ENCODE measurements at regions not wholly inside any gene's neighbourhood (a gene's known extent, or its start where the extent isn't known, plus 50 kb on each side); places are given as distances from the start of the nearest gene placed in this dataset.

DNA sequence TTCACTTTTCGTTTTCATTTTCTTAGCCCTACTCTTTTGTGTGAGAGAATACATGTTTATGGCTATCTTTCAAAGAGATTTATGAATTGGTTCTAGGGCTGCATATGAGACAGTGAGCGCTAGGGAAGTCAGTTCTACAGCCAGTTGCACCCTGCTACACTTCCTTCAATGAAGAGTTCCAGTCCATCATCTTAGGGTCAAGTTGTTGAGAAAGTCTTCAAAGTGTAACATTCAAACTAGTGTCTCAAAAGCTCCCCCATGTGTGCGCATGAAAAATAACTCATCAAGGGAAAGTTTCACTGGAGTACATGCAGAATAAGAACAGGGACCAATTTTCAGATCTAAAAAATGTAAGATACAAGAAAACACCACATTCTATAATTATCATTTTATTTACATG, 317.2 kb downstream of the DEPDC1B start:
- no peaks in the 10 kb centered on the region for H3K36me3 ChIP-seq (ENCODE audit: control insufficient read depth, insufficient read depth, low read length)
- no peak overlapping the region for H3K4me3 ChIP-seq (ENCODE audit: low read length)
- no peak overlapping the region for H3K9ac ChIP-seq (ENCODE audit: low read length)
- H3K9me3 ChIP-seq (ENCODE audit: control insufficient read depth, low read length) = no peaks in the 10 kb centered on the region
- H3K27me3 ChIP-seq (ENCODE audit: control insufficient read depth, insufficient read depth, low read length) = no peaks in the 10 kb centered on the region
- no peaks in the 10 kb centered on the region for H3K4me1 ChIP-seq (ENCODE audit: control insufficient read depth, insufficient read depth, low read length)

- H3K9me3 ChIP-seq (ENCODE audit: control insufficient read depth, low read length) = no peaks in the 10 kb centered on the region
- no peak overlapping the region for H3K4me3 ChIP-seq (ENCODE audit: low read length)
- no peaks in the 10 kb centered on the region for H3K27me3 ChIP-seq (ENCODE audit: control insufficient read depth, insufficient read depth, low read length)
- H3K9ac ChIP-seq (ENCODE audit: low read length) = no peak overlapping the region
- H3K4me1 ChIP-seq (ENCODE audit: control insufficient read depth, insufficient read depth, low read length) = no peaks in the 10 kb centered on the region
- no peaks in the 10 kb centered on the region for H3K36me3 ChIP-seq (ENCODE audit: control insufficient read depth, insufficient read depth, low read length)
Measured at GRCh38 chr5:60379907-60380306, 320.1 kb downstream of the DEPDC1B start.

DNA sequence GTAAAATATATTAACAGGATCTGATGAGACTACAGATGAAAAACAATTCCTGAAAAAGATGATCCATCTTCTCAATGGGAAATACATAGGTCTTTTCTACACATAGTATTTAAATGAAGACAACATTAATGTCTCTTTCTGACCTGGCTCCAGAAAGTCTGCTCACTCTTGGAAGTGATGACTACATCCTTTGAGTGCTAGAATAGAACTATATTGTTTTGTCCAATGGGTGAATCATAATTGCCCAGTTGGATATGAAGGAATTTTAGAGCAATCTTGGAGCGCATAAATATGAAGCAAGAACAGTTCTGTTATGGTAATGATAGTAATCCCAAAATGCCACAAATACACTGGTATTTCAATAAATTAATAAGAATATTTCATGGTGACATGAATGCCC, 322.1 kb downstream of the DEPDC1B start:
- H3K36me3 ChIP-seq (ENCODE audit: control insufficient read depth, insufficient read depth, low read length) = no peaks in the 10 kb centered on the region

DNA sequence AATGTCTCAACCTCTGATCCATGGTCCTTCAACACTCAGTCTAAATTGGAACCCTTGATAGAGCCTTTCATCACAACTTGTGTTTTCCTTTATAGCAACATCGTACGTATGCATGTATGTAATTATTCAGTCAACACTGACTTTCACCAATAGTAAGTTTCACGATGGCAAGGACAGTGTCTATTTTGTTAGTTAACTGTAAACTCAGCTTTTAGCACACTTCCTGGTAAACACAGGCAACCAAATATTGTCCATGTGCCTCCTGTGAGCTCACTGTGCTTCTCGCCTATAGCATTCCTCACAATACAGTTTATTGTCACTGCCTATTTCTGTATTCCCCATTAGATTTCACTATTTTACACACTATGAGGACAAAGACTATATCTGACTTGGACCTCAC, 323.1 kb downstream of the DEPDC1B start:
- Histone ChIP-seq H3K9me3 (ENCODE audit: control insufficient read depth, low read length) (no peaks in the 10 kb centered on the region), H3K27me3 (ENCODE audit: control insufficient read depth, insufficient read depth, low read length) (no peaks in the 10 kb centered on the region), H3K4me3 (ENCODE audit: low read length) (no peak overlapping the region), H3K9ac (ENCODE audit: low read length) (no peak overlapping the region), H3K36me3 (ENCODE audit: control insufficient read depth, insufficient read depth, low read length) (no peaks in the 10 kb centered on the region), H3K4me1 (ENCODE audit: control insufficient read depth, insufficient read depth, low read length) (peaks cover 11% of the 10 kb centered on the region)

More for the DNA sequence above, 322.1 kb downstream of the DEPDC1B start:
- Histone ChIP-seq H3K27me3 (ENCODE audit: control insufficient read depth, insufficient read depth, low read length) (no peaks in the 10 kb centered on the region), H3K9ac (ENCODE audit: low read length) (no peak overlapping the region), H3K4me3 (ENCODE audit: low read length) (no peak overlapping the region), H3K4me1 (ENCODE audit: control insufficient read depth, insufficient read depth, low read length) (peaks cover 4% of the 10 kb centered on the region), H3K9me3 (ENCODE audit: control insufficient read depth, low read length) (no peaks in the 10 kb centered on the region)

- H3K9me3 ChIP-seq (ENCODE audit: control insufficient read depth, low read length) = no peaks in the 10 kb centered on the region
- peaks cover 16% of the 10 kb centered on the region for H3K4me1 ChIP-seq (ENCODE audit: control insufficient read depth, insufficient read depth, low read length)
- no peak overlapping the region for H3K4me3 ChIP-seq (ENCODE audit: low read length)
- no peaks in the 10 kb centered on the region for H3K36me3 ChIP-seq (ENCODE audit: control insufficient read depth, insufficient read depth, low read length)
- H3K9ac ChIP-seq (ENCODE audit: low read length) = no peak overlapping the region
- H3K27me3 ChIP-seq (ENCODE audit: control insufficient read depth, insufficient read depth, low read length) = no peaks in the 10 kb centered on the region
Measured at GRCh38 chr5:60374409-60374808, 325.6 kb downstream of the DEPDC1B start.

GRCh38 chr5:60372786-60373185, 327.2 kb downstream of the DEPDC1B start:
- no peaks in the 10 kb centered on the region for H3K9me3 ChIP-seq (ENCODE audit: control insufficient read depth, low read length)
- H3K27me3 ChIP-seq (ENCODE audit: control insufficient read depth, insufficient read depth, low read length) = no peaks in the 10 kb centered on the region
- no peak overlapping the region for H3K9ac ChIP-seq (ENCODE audit: low read length)
- H3K4me1 ChIP-seq (ENCODE audit: control insufficient read depth, insufficient read depth, low read length) = peaks cover 16% of the 10 kb centered on the region
- H3K36me3 ChIP-seq (ENCODE audit: control insufficient read depth, insufficient read depth, low read length) = no peaks in the 10 kb centered on the region
- H3K4me3 ChIP-seq (ENCODE audit: low read length) = no peak overlapping the region

DNA sequence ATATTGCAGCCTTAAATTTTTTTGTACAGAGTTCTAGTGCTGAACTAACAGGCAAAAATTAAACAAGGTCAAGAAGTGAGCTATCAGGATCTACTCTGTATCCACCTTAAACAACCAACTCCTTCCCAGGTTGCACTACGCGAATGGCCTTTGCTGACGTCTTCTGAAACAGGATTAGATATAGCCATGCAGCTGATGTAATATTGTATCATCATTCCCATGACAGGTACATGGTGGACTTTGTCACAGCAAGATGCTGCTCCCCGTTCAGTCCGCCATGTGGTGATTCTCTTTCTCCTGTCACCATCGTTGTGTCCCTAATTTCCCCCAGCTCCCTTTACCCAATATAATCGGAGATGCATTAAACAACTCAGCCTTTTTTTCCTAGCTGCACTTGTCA, 328.9 kb downstream of the DEPDC1B start:
- no peaks in the 10 kb centered on the region for H3K9me3 ChIP-seq (ENCODE audit: control insufficient read depth, low read length)

GRCh38 chr5:60370508-60370907, 329.5 kb downstream of the DEPDC1B start:
- Histone ChIP-seq H3K4me3 (ENCODE audit: low read length) (no peak overlapping the region), H3K4me1 (ENCODE audit: control insufficient read depth, insufficient read depth, low read length) (peaks cover 16% of the 10 kb centered on the region), H3K9me3 (ENCODE audit: control insufficient read depth, low read length) (no peaks in the 10 kb centered on the region), H3K36me3 (ENCODE audit: control insufficient read depth, insufficient read depth, low read length) (no peaks in the 10 kb centered on the region), H3K27me3 (ENCODE audit: control insufficient read depth, insufficient read depth, low read length) (no peaks in the 10 kb centered on the region), H3K9ac (ENCODE audit: low read length) (no peak overlapping the region)

More for the DNA sequence above, 328.9 kb downstream of the DEPDC1B start:
- no peaks in the 10 kb centered on the region for H3K36me3 ChIP-seq (ENCODE audit: control insufficient read depth, insufficient read depth, low read length)
- no peak overlapping the region for H3K9ac ChIP-seq (ENCODE audit: low read length)
- H3K4me3 ChIP-seq (ENCODE audit: low read length) = no peak overlapping the region
- H3K27me3 ChIP-seq (ENCODE audit: control insufficient read depth, insufficient read depth, low read length) = no peaks in the 10 kb centered on the region
- peaks cover 16% of the 10 kb centered on the region for H3K4me1 ChIP-seq (ENCODE audit: control insufficient read depth, insufficient read depth, low read length)

GRCh38 chr5:60369391-60369790, 330.6 kb downstream of the DEPDC1B start:
- Histone ChIP-seq H3K9ac (ENCODE audit: low read length) (no peak overlapping the region), H3K4me1 (ENCODE audit: control insufficient read depth, insufficient read depth, low read length) (peaks cover 16% of the 10 kb centered on the region), H3K27me3 (ENCODE audit: control insufficient read depth, insufficient read depth, low read length) (no peaks in the 10 kb centered on the region), H3K4me3 (ENCODE audit: low read length) (no peak overlapping the region), H3K9me3 (ENCODE audit: control insufficient read depth, low read length) (no peaks in the 10 kb centered on the region), H3K36me3 (ENCODE audit: control insufficient read depth, insufficient read depth, low read length) (no peaks in the 10 kb centered on the region)

- Histone ChIP-seq H3K9me3 (ENCODE audit: control insufficient read depth, low read length) (no peaks in the 10 kb centered on the region), H3K36me3 (ENCODE audit: control insufficient read depth, insufficient read depth, low read length) (no peaks in the 10 kb centered on the region), H3K27me3 (ENCODE audit: control insufficient read depth, insufficient read depth, low read length) (no peaks in the 10 kb centered on the region), H3K4me1 (ENCODE audit: control insufficient read depth, insufficient read depth, low read length) (peaks cover 13% of the 10 kb centered on the region), H3K4me3 (ENCODE audit: low read length) (no peak overlapping the region), H3K9ac (ENCODE audit: low read length) (no peak overlapping the region)
Measured at GRCh38 chr5:60368100-60368499, 331.9 kb downstream of the DEPDC1B start.

DNA sequence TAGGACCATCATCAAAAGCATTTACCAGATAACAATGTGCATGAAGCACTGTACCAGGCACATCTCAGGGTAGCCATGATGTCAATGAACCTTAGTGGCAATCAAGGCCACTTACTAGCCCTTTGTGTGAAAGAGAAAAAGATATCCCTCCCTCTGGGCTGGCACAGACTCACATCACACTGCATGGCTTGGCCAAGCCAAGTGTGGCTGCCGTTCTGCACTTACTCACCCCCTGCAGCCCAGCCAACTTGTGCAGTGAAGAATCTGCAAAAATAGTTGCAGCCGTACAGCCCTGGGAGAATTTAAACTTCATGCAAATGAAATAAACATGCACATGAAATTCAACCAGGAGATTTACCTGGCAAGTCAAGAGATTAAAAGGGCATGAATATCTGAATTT, 333.5 kb downstream of the DEPDC1B start:
- Histone ChIP-seq H3K9ac (ENCODE audit: low read length) (no peak overlapping the region), H3K27me3 (ENCODE audit: control insufficient read depth, insufficient read depth, low read length) (no peaks in the 10 kb centered on the region), H3K4me1 (ENCODE audit: control insufficient read depth, insufficient read depth, low read length) (peaks cover 5% of the 10 kb centered on the region), H3K4me3 (ENCODE audit: low read length) (no peak overlapping the region), H3K9me3 (ENCODE audit: control insufficient read depth, low read length) (no peaks in the 10 kb centered on the region), H3K36me3 (ENCODE audit: control insufficient read depth, insufficient read depth, low read length) (no peaks in the 10 kb centered on the region)

DNA sequence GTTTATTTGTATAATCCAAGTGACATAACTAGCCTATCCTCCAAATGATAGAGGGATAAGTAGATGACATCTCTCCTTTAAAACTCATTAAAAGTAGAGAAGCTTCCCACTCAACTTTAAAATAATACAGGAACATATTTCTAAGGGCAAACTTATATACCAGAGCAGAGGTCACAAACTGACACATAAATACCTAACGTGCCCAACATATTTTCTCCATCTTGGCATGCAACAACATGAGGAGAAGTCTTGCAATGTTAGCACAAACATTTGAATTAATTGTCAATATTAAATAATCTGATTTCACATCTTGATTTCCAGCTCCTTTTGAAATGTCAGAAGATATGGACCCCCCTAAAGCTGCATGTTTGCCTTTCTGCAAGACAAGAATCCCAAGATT, 335.0 kb downstream of the DEPDC1B start:
- Histone ChIP-seq H3K27me3 (ENCODE audit: control insufficient read depth, insufficient read depth, low read length) (no peaks in the 10 kb centered on the region), H3K9ac (ENCODE audit: low read length) (no peak overlapping the region), H3K36me3 (ENCODE audit: control insufficient read depth, insufficient read depth, low read length) (no peaks in the 10 kb centered on the region), H3K4me1 (ENCODE audit: control insufficient read depth, insufficient read depth, low read length) (no peaks in the 10 kb centered on the region), H3K4me3 (ENCODE audit: low read length) (no peak overlapping the region), H3K9me3 (ENCODE audit: control insufficient read depth, low read length) (no peaks in the 10 kb centered on the region)

DNA sequence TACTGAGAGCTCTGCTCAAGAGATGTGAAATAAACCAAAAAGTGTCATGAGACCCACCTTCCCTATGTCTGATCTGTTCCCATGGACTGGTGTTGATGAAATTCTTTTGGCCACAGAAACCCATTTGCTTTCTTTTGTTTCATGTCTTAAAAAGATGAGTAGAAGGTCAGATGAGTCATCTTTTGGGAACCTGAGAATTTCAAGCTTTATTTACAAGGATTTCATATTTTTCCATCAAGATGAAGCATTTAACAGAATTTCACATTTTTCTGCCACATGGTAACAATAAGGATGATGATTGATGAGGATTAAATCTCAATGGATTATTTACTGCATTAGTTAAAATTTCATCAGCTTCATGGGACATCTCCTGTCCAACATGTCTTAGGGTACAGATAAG, 337.8 kb downstream of the DEPDC1B start:
- no peaks in the 10 kb centered on the region for H3K27me3 ChIP-seq (ENCODE audit: control insufficient read depth, insufficient read depth, low read length)
- H3K9me3 ChIP-seq (ENCODE audit: control insufficient read depth, low read length) = no peaks in the 10 kb centered on the region
- H3K4me1 ChIP-seq (ENCODE audit: control insufficient read depth, insufficient read depth, low read length) = no peaks in the 10 kb centered on the region
- H3K4me3 ChIP-seq (ENCODE audit: low read length) = no peak overlapping the region
- no peak overlapping the region for H3K9ac ChIP-seq (ENCODE audit: low read length)
- no peaks in the 10 kb centered on the region for H3K36me3 ChIP-seq (ENCODE audit: control insufficient read depth, insufficient read depth, low read length)

Measured in mucosa of stomach (tissue), 1 donor.